ENCODE measurements at regions not wholly inside any gene's neighbourhood (a gene's known extent, or its start where the extent isn't known, plus 50 kb on each side); places are given as distances from the start of the nearest gene placed in this dataset.

- DNase-seq (ENCODE audit: low read depth in 1 of 2, low spot score in 1 of 2) = no peak
Observed at GRCh38 chr1:47551971-47552528, 114.2 kb downstream of the FOXD2 start.

GRCh38 chr1:47554082-47554481 is 116.2 kb downstream of the FOXD2 start:
- no peak for DNase-seq (ENCODE audit: low read depth in 1 of 2, low spot score in 1 of 2)

- DNase-seq (ENCODE audit: low read depth in 1 of 2, low spot score in 1 of 2) = no peak
Observed at GRCh38 chr1:47554901-47555300, 117.1 kb downstream of the FOXD2 start.

- no peak for DNase-seq (ENCODE audit: low read depth in 1 of 2, low spot score in 1 of 2)
Observed at GRCh38 chr1:47555306-47555705, 117.5 kb downstream of the FOXD2 start.

GRCh38 chr1:47555841-47556560 is 118.2 kb downstream of the FOXD2 start:
- DNase-seq (ENCODE audit: low read depth in 1 of 2, low spot score in 1 of 2) = no peak

- no peak for DNase-seq (ENCODE audit: low read depth in 1 of 2, low spot score in 1 of 2)
Observed at GRCh38 chr1:47557066-47557465, 119.2 kb downstream of the FOXD2 start.

- DNase-seq (ENCODE audit: low read depth in 1 of 2, low spot score in 1 of 2) = no peak
Observed at GRCh38 chr1:47558601-47559593, 121.1 kb downstream of the FOXD2 start.

- DNase-seq (ENCODE audit: low read depth in 1 of 2, low spot score in 1 of 2) = no peak
Observed at GRCh38 chr1:47559944-47560695, 122.3 kb downstream of the FOXD2 start.

GRCh38 chr1:47561523-47562007 is 123.7 kb downstream of the FOXD2 start:
- no peak for DNase-seq (ENCODE audit: low read depth in 1 of 2, low spot score in 1 of 2)

- no peak for DNase-seq (ENCODE audit: low read depth in 1 of 2, low spot score in 1 of 2)
Observed at GRCh38 chr1:47562147-47562546, 124.3 kb downstream of the FOXD2 start.

- no peak for DNase-seq (ENCODE audit: low read depth in 1 of 2, low spot score in 1 of 2)
Observed at GRCh38 chr1:47562799-47563198, 125.0 kb downstream of the FOXD2 start.

- DNase-seq (ENCODE audit: low read depth in 1 of 2, low spot score in 1 of 2) = no peak
Observed at GRCh38 chr1:47563201-47563600, 125.4 kb downstream of the FOXD2 start.

- no peak for DNase-seq (ENCODE audit: low read depth in 1 of 2, low spot score in 1 of 2)
Observed at GRCh38 chr1:47564570-47564969, 126.7 kb downstream of the FOXD2 start.

GRCh38 chr1:47565092-47565491 is 127.2 kb downstream of the FOXD2 start:
- no peak for DNase-seq (ENCODE audit: low read depth in 1 of 2, low spot score in 1 of 2)

- no peak for DNase-seq (ENCODE audit: low read depth in 1 of 2, low spot score in 1 of 2)
Observed at GRCh38 chr1:47565676-47566075, 127.8 kb downstream of the FOXD2 start.

- DNase-seq (ENCODE audit: low read depth in 1 of 2, low spot score in 1 of 2) = no peak
Observed at GRCh38 chr1:47568763-47569162, 130.9 kb downstream of the FOXD2 start.

- no peak for DNase-seq (ENCODE audit: low read depth in 1 of 2, low spot score in 1 of 2)
Observed at GRCh38 chr1:47569261-47569660, 131.4 kb downstream of the FOXD2 start.

- no peak for DNase-seq (ENCODE audit: low read depth in 1 of 2, low spot score in 1 of 2)
Observed at GRCh38 chr1:47569681-47570470, 132.0 kb downstream of the FOXD2 start.

GRCh38 chr1:47571161-47571560 is 133.3 kb downstream of the FOXD2 start:
- no peak for DNase-seq (ENCODE audit: low read depth in 1 of 2, low spot score in 1 of 2)

- DNase-seq (ENCODE audit: low read depth in 1 of 2, low spot score in 1 of 2) = no peak
Observed at GRCh38 chr1:47571952-47572351, 134.1 kb downstream of the FOXD2 start.

Data from activated CD4-positive, alpha-beta T cell treated with anti-CD3 and anti-CD28 coated beads, Interleukin-2, amount 50 U/mL, for 24 hours (primary cell).